IPS-15b (cell line): ENCODE measurements at regions not wholly inside any gene's neighbourhood (a gene's known extent, or its start where the extent isn't known, plus 50 kb on each side); places are given as distances from the start of the nearest gene placed in this dataset.
"Not testable (repeated sequence)": the region's sequence is repeated elsewhere in the genome, so short reads cannot be mapped to it uniquely, and the experiment has no call there.

Experiments
- H3K27me3 ChIP-seq: one replicate; pipeline ENCODE4 v1.6.1; 2013; ENCODE audit warnings: low read length; ENCODE audit not compliant: control insufficient read depth, insufficient read depth
- H3K36me3 ChIP-seq: one replicate; pipeline ENCODE4 v1.6.1; 2013; ENCODE audit warnings: low read length; ENCODE audit not compliant: control insufficient read depth, insufficient read depth
- H3K4me1 ChIP-seq: one replicate; pipeline ENCODE4 v1.6.1; 2013; ENCODE audit warnings: mild to moderate bottlenecking, low read length; ENCODE audit not compliant: control insufficient read depth, insufficient read depth
- H3K4me3 ChIP-seq: one replicate; pipeline ENCODE4 v1.5.1; 2013; ENCODE audit warnings: low read depth, low read length
- H3K9ac ChIP-seq: one replicate; pipeline ENCODE4 v1.6.1; 2013; ENCODE audit warnings: low read depth, mild to moderate bottlenecking, low read length
- H3K9me3 ChIP-seq: one replicate; pipeline ENCODE4 v1.6.1; 2013; ENCODE audit warnings: mild to moderate bottlenecking, low read length; ENCODE audit not compliant: control insufficient read depth, insufficient read depth

DNA sequence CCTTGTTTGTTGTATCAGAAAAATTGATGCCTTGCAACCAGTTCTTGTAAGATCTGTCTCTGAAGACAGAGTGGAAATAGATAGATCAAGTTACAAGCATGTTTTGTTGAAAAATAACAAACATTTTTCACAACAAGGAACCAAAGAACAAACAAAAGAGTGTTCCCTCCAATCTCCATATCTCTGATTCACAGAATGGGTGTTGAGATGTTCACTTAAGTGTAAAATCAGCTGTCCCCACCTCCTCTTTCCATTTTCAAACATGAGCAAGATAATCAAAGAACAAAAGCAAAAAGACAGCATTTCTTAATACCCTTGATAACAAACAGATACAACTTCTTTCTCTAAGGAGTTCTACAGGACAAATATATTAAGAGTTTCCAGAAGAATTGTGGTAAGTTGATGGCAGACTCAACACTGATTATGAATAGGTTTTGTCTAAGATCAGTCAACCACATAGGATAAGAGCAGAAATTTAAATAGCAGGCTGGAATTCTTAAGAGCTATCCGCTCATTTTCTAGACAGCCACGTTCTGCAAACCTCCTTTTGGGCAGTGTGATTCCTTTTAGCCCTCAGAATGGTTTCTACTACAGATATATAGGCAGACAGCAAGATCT, 970.9 kb upstream of the AUTS2 start:
- H3K9ac ChIP-seq: no peak overlapping the region
- H3K9me3 ChIP-seq: no peaks in the 10 kb centered on the region
- H3K4me3 ChIP-seq: no peak overlapping the region
- no peaks in the 10 kb centered on the region for H3K4me1 ChIP-seq
- no peaks in the 10 kb centered on the region for H3K27me3 ChIP-seq
- no peaks in the 10 kb centered on the region for H3K36me3 ChIP-seq

DNA sequence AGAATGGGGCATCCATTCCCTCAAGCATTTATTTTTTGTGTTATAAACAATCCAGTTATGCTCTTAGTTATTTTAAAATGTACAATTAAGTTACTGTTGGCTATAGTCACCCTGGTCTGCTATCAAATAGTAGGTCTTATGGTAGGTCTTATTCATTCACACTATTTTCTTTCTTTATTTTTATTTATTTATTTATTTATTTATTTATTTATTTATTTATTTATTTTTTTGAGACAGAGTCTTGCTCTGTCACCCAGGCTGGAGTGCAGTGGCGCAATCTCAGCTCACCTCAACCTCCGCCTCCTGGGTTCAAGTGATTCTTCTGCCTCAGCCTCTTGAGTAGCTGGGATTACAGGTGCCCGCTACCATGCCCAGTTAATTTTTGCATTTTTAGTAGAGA, 967.4 kb upstream of the AUTS2 start:
- H3K27me3 ChIP-seq, H3K9ac ChIP-seq, H3K4me1 ChIP-seq, H3K36me3 ChIP-seq, H3K4me3 ChIP-seq, H3K9me3 ChIP-seq: not testable (repeated sequence)

DNA sequence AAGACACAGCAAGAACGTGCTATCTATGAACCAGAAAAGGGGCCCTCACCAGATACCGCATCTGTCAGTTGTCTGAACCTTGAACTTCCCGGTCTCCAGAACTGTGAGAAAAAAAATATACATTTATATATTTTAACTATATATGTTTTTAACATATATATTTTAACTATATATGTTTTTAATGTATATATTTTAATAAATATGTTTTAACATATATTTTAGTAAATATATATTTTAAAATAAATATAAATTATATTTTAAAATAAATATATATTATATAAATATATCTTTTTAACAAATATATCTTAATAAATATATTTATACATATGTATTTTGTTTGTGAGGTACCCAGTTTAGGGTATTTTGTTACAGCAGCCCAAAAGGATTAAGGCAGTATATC, 958.2 kb upstream of the AUTS2 start:
- Histone ChIP-seq H3K27me3 (no peaks in the 10 kb centered on the region), H3K4me1 (no peaks in the 10 kb centered on the region), H3K4me3 (no peak overlapping the region), H3K9ac (no peak overlapping the region), H3K9me3 (no peaks in the 10 kb centered on the region), H3K36me3 (no peaks in the 10 kb centered on the region)

DNA sequence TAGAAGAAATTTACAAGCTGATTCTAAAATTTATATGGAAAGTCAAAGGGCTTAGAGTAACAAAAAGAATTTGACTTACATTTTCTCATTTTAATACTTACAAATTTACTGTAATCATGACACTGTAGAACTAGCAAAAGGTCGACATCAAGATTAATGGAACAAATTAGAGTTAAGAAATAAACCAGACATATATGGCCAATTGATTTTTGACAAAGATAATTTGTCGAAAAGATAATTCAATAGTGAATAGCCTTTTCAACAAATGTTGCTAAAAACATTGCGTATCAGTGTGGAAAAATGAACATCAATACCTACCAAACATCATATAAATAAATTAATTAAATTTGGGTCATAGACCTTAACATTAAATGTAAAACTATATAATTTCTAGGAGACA, 955.5 kb upstream of the AUTS2 start:
- Histone ChIP-seq H3K4me3 (no peak overlapping the region), H3K9ac (no peak overlapping the region), H3K36me3 (no peaks in the 10 kb centered on the region), H3K4me1 (no peaks in the 10 kb centered on the region), H3K9me3 (no peaks in the 10 kb centered on the region), H3K27me3 (no peaks in the 10 kb centered on the region)

DNA sequence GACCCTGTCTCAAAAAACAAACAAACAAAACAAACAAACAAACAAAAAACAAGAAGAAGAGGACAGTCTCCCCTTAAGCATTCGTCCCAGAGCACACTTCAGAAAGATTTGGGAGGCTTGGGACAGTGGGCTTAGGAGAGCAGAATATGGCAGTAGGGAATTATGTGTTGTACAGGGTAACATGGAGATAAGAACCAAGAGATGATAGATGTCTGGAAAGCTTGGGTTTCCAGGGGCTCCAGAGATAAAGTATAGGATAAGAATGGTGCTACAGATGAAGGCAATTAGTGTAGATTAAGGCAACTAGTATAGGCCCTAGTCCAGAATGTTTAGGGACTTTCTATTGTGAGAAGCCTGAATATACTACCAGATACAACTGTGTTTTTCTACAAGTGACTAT, 934.9 kb upstream of the AUTS2 start:
- no peaks in the 10 kb centered on the region for H3K4me1 ChIP-seq
- no peak overlapping the region for H3K4me3 ChIP-seq
- no peaks in the 10 kb centered on the region for H3K36me3 ChIP-seq
- no peaks in the 10 kb centered on the region for H3K9me3 ChIP-seq
- H3K27me3 ChIP-seq: no peaks in the 10 kb centered on the region
- no peak overlapping the region for H3K9ac ChIP-seq

DNA sequence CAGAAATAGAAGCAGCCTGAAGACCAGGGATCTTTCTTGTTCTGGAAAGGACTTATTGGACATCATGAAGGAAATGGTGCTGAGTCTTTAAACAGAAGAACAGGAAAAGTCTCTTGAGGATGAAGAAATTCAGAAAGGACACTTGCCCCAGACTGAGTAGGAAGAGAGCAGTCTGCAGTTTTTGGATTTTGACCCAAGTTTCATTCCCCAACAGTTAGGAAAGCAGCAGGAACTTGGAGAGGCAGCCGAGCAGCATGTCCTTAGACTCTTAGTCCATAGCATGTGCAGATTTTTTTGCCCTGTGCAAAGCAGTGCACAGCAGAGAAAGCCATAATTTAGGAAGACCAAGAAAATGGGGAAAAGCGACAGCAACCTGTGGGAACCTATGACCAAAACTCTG, 927.2 kb upstream of the AUTS2 start:
- Histone ChIP-seq H3K9ac (no peak overlapping the region), H3K4me1 (no peaks in the 10 kb centered on the region), H3K27me3 (no peaks in the 10 kb centered on the region), H3K4me3 (no peak overlapping the region), H3K9me3 (no peaks in the 10 kb centered on the region), H3K36me3 (no peaks in the 10 kb centered on the region)

DNA sequence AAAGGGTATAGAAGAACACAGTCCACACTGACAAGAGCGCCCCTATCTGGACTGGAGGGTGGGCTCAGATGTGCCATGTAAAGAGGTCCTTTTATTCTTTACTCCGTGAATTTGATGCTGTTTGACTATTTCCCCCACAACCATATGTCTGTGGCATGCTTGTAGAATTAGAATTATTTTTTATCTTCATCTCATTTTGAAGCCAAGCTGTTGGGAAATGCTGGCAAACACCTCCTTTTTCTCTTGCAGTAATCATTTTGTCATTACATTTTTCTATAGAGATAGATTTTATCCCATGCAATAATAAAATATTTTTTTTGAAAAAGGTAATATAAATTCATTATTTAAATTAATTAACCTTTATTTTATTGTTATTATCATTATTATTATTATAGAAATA, 926.6 kb upstream of the AUTS2 start:
- no peaks in the 10 kb centered on the region for H3K27me3 ChIP-seq

DNA sequence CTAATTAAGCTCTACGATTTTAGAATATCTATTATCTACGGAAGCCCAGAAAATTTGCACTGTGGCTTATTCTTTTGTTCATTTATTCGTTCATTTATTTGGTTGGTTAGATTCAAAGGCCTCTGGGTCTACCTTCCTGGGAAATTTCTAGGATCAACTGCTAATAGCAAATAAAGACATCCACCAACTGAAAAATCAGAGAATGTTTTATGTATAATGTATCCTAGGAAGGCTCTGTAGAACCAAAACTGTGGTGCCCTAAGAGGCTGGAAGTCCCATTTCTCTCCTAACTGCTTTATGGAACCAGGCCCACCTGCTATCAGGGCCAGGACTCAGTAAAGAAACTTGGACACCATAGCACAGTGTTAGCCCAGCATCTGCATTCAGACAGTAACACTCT, 923.4 kb upstream of the AUTS2 start:
- Histone ChIP-seq H3K4me3 (no peak overlapping the region), H3K27me3 (no peaks in the 10 kb centered on the region)

More for the DNA sequence above, 926.6 kb upstream of the AUTS2 start:
- Histone ChIP-seq H3K36me3 (no peaks in the 10 kb centered on the region), H3K9ac (no peak overlapping the region), H3K4me3 (no peak overlapping the region), H3K9me3 (no peaks in the 10 kb centered on the region), H3K4me1 (no peaks in the 10 kb centered on the region)

DNA sequence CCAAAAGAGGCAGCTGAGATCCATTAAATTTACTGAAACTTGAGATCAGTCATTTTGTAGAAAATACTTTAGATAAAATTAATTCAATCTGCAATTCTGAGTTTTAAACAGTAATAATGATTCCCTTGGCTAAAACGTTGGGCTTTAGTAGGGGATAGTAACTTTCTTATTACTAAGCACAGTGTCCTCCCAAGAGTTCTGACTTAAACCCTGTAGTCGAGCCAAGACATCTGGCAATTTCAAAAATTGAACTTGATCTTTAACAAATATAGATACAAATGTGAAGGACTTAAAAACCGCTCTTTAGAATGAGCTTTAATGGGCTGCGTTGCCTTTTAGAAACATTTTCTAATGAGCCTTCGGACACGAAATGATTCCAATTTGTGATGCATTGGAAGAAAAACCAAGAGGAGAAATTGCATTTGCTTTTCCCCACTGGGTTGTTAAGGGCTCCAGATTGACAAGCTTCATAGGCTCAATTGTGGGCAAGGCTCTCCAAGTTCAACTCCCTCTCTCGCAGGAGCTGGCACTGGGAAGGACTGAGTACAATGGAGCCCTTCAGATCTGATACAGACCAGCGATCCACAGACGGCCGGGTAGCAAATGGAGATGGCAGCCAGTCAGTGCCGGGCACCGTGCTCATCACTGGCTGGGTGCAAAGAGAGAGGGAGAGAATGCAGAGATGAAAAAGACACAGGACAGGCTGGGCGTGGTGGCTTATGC, 921.3 kb upstream of the AUTS2 start:
- H3K27me3 ChIP-seq: no peaks in the 10 kb centered on the region
- no peaks in the 10 kb centered on the region for H3K4me1 ChIP-seq
- no peak overlapping the region for H3K4me3 ChIP-seq
- no peak overlapping the region for H3K9ac ChIP-seq
- no peaks in the 10 kb centered on the region for H3K36me3 ChIP-seq
- no peaks in the 10 kb centered on the region for H3K9me3 ChIP-seq

More for the DNA sequence above, 923.4 kb upstream of the AUTS2 start:
- Histone ChIP-seq H3K9me3 (no peaks in the 10 kb centered on the region), H3K9ac (no peak overlapping the region), H3K4me1 (no peaks in the 10 kb centered on the region), H3K36me3 (no peaks in the 10 kb centered on the region)

DNA sequence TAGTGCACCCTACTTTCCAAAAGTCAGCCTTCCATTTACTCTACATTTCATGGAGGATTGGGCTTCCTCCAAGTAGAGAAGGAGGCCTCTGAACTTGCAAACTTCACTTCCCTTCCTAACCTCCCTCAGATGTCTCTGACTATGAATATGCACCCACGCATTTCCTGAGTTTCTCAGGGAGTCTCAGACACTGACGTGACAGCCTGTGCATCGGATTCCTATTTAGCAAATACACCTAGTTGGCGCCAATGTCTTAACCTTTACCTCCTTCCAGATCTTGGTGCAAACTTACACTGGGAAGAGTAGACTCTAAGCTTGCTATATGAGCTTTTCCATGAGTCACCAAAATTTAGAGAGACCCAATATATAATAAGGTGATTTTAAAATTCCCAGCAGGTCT, 920.1 kb upstream of the AUTS2 start:
- no peaks in the 10 kb centered on the region for H3K27me3 ChIP-seq
- no peaks in the 10 kb centered on the region for H3K36me3 ChIP-seq
- no peaks in the 10 kb centered on the region for H3K4me1 ChIP-seq
- H3K9me3 ChIP-seq: no peaks in the 10 kb centered on the region
- no peak overlapping the region for H3K9ac ChIP-seq
- no peak overlapping the region for H3K4me3 ChIP-seq

DNA sequence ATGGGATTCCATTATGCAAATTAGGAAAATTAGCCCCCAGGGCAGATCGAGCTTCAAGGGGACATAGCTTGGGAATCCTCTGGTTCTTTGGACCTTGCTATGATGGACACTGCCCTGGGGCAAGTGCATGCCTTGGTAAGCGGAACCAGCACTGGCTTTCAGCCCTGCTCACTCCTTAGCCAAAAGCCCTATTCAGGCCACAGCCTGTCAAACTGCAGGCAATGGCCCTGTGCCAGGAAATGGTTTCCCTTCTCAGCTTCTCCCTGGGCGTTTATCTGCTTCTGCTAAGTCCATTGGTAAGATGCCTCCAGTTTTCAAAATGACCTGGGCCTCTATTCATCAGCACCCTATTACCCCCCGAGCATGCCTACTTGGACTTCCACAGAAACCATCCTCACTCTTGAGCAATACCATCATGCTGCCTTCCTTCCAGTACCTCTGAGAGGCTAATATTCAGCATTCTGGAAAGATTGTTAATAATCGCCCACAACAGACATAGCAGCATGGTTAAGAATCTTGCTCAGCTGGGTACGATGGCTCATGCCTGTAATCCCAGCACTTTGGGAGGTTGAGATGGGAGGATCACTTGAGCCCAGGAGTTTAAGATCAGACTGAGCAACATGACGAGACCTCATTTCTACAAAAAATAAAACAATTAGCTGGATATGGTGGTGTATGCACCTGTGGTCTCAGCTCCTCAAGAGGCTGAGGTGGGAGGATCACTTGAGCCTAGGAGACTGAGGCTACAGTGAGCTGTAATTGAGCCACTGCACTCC, 918.6 kb upstream of the AUTS2 start:
- Histone ChIP-seq H3K4me1 (peaks cover 4% of the 10 kb centered on the region), H3K9ac (no peak overlapping the region), H3K9me3 (no peaks in the 10 kb centered on the region), H3K27me3 (no peaks in the 10 kb centered on the region), H3K36me3 (no peaks in the 10 kb centered on the region), H3K4me3 (no peak overlapping the region)
